ENCODE measurements at regions not wholly inside any gene's neighbourhood (a gene's known extent, or its start where the extent isn't known, plus 50 kb on each side); places are given as distances from the start of the nearest gene placed in this dataset.

DNA sequence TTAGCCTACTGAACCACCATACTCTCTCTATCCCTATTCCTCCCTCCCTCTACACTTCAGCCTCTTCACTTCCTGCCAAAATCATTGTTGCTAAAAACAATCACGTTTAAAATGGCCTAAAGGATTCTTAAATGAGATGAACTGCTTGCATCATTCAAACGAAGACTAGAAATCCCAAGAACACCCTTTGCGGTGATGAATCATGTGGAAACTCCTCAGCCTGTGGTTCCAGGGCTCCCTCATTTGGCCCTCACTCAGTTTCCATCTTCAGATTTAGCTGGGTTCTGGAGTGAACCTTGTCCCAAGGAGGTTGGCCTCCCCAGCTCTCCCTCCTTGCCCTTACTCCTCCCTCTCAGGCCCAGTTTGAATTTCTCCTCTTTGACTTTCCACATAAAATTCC lies 125.6 kb upstream of the CDC42EP3 start:
- TF ChIP-seq, protein P1, sequence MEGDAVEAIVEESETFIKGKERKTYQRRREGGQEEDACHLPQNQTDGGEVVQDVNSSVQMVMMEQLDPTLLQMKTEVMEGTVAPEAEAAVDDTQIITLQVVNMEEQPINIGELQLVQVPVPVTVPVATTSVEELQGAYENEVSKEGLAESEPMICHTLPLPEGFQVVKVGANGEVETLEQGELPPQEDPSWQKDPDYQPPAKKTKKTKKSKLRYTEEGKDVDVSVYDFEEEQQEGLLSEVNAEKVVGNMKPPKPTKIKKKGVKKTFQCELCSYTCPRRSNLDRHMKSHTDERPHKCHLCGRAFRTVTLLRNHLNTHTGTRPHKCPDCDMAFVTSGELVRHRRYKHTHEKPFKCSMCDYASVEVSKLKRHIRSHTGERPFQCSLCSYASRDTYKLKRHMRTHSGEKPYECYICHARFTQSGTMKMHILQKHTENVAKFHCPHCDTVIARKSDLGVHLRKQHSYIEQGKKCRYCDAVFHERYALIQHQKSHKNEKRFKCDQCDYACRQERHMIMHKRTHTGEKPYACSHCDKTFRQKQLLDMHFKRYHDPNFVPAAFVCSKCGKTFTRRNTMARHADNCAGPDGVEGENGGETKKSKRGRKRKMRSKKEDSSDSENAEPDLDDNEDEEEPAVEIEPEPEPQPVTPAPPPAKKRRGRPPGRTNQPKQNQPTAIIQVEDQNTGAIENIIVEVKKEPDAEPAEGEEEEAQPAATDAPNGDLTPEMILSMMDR (IDR thresholded peaks at IDR 0.05 in 8 of 11, conservative IDR thresholded peaks at IDR 0.05 in 3 of 11): no peak
- TF ChIP-seq POLR2A (IDR thresholded peaks at IDR 0.05): no peak
